ENCODE measurements at regions not wholly inside any gene's neighbourhood (a gene's known extent, or its start where the extent isn't known, plus 50 kb on each side); places are given as distances from the start of the nearest gene placed in this dataset.

- FAIRE-seq (no peak), DNase-seq (no peak)
- Histone ChIP-seq H3K36me3 (ENCODE audit: control insufficient read depth in 3 of 3, insufficient read depth in 2 of 3, low read depth in 1 of 3, low read length in 3 of 3) (no peaks in the 10 kb centered on the region), H3K27ac (ENCODE audit: low read depth in 1 of 3, low read length in 2 of 3) (no peak overlapping the region), H3K4me1 (ENCODE audit: control insufficient read depth in 3 of 3, insufficient read depth in 2 of 3, low read depth in 1 of 3, low read length in 2 of 3) (no peaks in the 10 kb centered on the region), H3K27me3 (ENCODE audit: control insufficient read depth in 3 of 3, insufficient read depth in 3 of 3, low read length in 3 of 3) (no peaks in the 10 kb centered on the region), H3K4me3 (ENCODE audit: low read depth in 1 of 3, low read length in 3 of 3) (no peak overlapping the region), H3K9me3 (ENCODE audit: control insufficient read depth in 2 of 2, insufficient read depth in 1 of 2, low read depth in 1 of 2, low read length in 1 of 2) (peaks cover 0 to 3% of the 10 kb centered on the region in 2 donors)
- 74 to 85% (median 80%) methylated on average over 7 of the region's 7 CpGs for WGBS, 3 donors
Measured at GRCh38 chr9:13993632-13994185, 320.2 kb downstream of the NFIB start.

GRCh38 chr9:13992138-13993088 lies 321.5 kb downstream of the NFIB start:
- Histone ChIP-seq H3K27ac (ENCODE audit: low read depth in 1 of 3, low read length in 2 of 3) (no peak overlapping the region), H3K4me3 (ENCODE audit: low read depth in 1 of 3, low read length in 3 of 3) (no peak overlapping the region), H3K36me3 (ENCODE audit: control insufficient read depth in 3 of 3, insufficient read depth in 2 of 3, low read depth in 1 of 3, low read length in 3 of 3) (no peaks in the 10 kb centered on the region), H3K9me3 (ENCODE audit: control insufficient read depth in 2 of 2, insufficient read depth in 1 of 2, low read depth in 1 of 2, low read length in 1 of 2) (peaks cover 0 to 3% of the 10 kb centered on the region in 2 donors), H3K4me1 (ENCODE audit: control insufficient read depth in 3 of 3, insufficient read depth in 2 of 3, low read depth in 1 of 3, low read length in 2 of 3) (no peaks in the 10 kb centered on the region), H3K27me3 (ENCODE audit: control insufficient read depth in 3 of 3, insufficient read depth in 3 of 3, low read length in 3 of 3) (no peaks in the 10 kb centered on the region)
- DNase-seq (no peak), FAIRE-seq (no peak)
- 85 to 91% (median 87%) methylated on average over 8 of the region's 8 CpGs for WGBS, 3 donors

GRCh38 chr9:13991395-13991794 lies 322.5 kb downstream of the NFIB start:
- Histone ChIP-seq H3K27ac (ENCODE audit: low read depth in 1 of 3, low read length in 2 of 3) (no peak overlapping the region), H3K27me3 (ENCODE audit: control insufficient read depth in 3 of 3, insufficient read depth in 3 of 3, low read length in 3 of 3) (no peaks in the 10 kb centered on the region), H3K36me3 (ENCODE audit: control insufficient read depth in 3 of 3, insufficient read depth in 2 of 3, low read depth in 1 of 3, low read length in 3 of 3) (no peaks in the 10 kb centered on the region), H3K9me3 (ENCODE audit: control insufficient read depth in 2 of 2, insufficient read depth in 1 of 2, low read depth in 1 of 2, low read length in 1 of 2) (peaks cover 0 to 5% of the 10 kb centered on the region in 2 donors), H3K4me1 (ENCODE audit: control insufficient read depth in 3 of 3, insufficient read depth in 2 of 3, low read depth in 1 of 3, low read length in 2 of 3) (no peaks in the 10 kb centered on the region), H3K4me3 (ENCODE audit: low read depth in 1 of 3, low read length in 3 of 3) (no peak overlapping the region)
- FAIRE-seq (no peak), DNase-seq (no peak)
- 65 to 77% (median 67%) methylated on average over 1 of the region's 1 CpG for WGBS, 3 donors

GRCh38 chr9:13990994-13991393 lies 322.9 kb downstream of the NFIB start:
- no peak for DNase-seq
- 61 to 67% (median 62%) methylated on average over 4 of the region's 4 CpGs for WGBS, 3 donors
- no peak overlapping the region for H3K4me3 ChIP-seq (ENCODE audit: low read depth in 1 of 3, low read length in 3 of 3)
- H3K27me3 ChIP-seq (ENCODE audit: control insufficient read depth in 3 of 3, insufficient read depth in 3 of 3, low read length in 3 of 3): no peaks in the 10 kb centered on the region
- H3K27ac ChIP-seq (ENCODE audit: low read depth in 1 of 3, low read length in 2 of 3): no peak overlapping the region
- H3K4me1 ChIP-seq (ENCODE audit: control insufficient read depth in 3 of 3, insufficient read depth in 2 of 3, low read depth in 1 of 3, low read length in 2 of 3): no peaks in the 10 kb centered on the region
- no peaks in the 10 kb centered on the region for H3K36me3 ChIP-seq (ENCODE audit: control insufficient read depth in 3 of 3, insufficient read depth in 2 of 3, low read depth in 1 of 3, low read length in 3 of 3)
- peaks cover 0 to 5% of the 10 kb centered on the region in 2 donors for H3K9me3 ChIP-seq (ENCODE audit: control insufficient read depth in 2 of 2, insufficient read depth in 1 of 2, low read depth in 1 of 2, low read length in 1 of 2)
- no peak for FAIRE-seq

GRCh38 chr9:13990331-13990730 lies 323.6 kb downstream of the NFIB start:
- Histone ChIP-seq H3K27ac (ENCODE audit: low read depth in 1 of 3, low read length in 2 of 3) (no peak overlapping the region), H3K4me1 (ENCODE audit: control insufficient read depth in 3 of 3, insufficient read depth in 2 of 3, low read depth in 1 of 3, low read length in 2 of 3) (no peaks in the 10 kb centered on the region), H3K27me3 (ENCODE audit: control insufficient read depth in 3 of 3, insufficient read depth in 3 of 3, low read length in 3 of 3) (no peaks in the 10 kb centered on the region), H3K9me3 (ENCODE audit: control insufficient read depth in 2 of 2, insufficient read depth in 1 of 2, low read depth in 1 of 2, low read length in 1 of 2) (peaks cover 0 to 5% of the 10 kb centered on the region in 2 donors), H3K4me3 (ENCODE audit: low read depth in 1 of 3, low read length in 3 of 3) (no peak overlapping the region), H3K36me3 (ENCODE audit: control insufficient read depth in 3 of 3, insufficient read depth in 2 of 3, low read depth in 1 of 3, low read length in 3 of 3) (no peaks in the 10 kb centered on the region)
- FAIRE-seq (no peak), DNase-seq (no peak)

GRCh38 chr9:13988944-13989343 lies 325.0 kb downstream of the NFIB start:
- H3K36me3 ChIP-seq (ENCODE audit: control insufficient read depth in 3 of 3, insufficient read depth in 2 of 3, low read depth in 1 of 3, low read length in 3 of 3): no peaks in the 10 kb centered on the region
- H3K27ac ChIP-seq (ENCODE audit: low read depth in 1 of 3, low read length in 2 of 3): no peak overlapping the region
- 43 to 84% (median 83%) methylated on average over 1 of the region's 1 CpG for WGBS, 3 donors
- H3K27me3 ChIP-seq (ENCODE audit: control insufficient read depth in 3 of 3, insufficient read depth in 3 of 3, low read length in 3 of 3): no peaks in the 10 kb centered on the region
- FAIRE-seq (no peak), DNase-seq (no peak)
- H3K4me3 ChIP-seq (ENCODE audit: low read depth in 1 of 3, low read length in 3 of 3): no peak overlapping the region
- H3K9me3 ChIP-seq (ENCODE audit: control insufficient read depth in 2 of 2, insufficient read depth in 1 of 2, low read depth in 1 of 2, low read length in 1 of 2): peaks cover 0 to 2% of the 10 kb centered on the region in 2 donors
- no peaks in the 10 kb centered on the region for H3K4me1 ChIP-seq (ENCODE audit: control insufficient read depth in 3 of 3, insufficient read depth in 2 of 3, low read depth in 1 of 3, low read length in 2 of 3)

- Histone ChIP-seq H3K36me3 (ENCODE audit: control insufficient read depth in 3 of 3, insufficient read depth in 2 of 3, low read depth in 1 of 3, low read length in 3 of 3) (no peaks in the 10 kb centered on the region), H3K4me3 (ENCODE audit: low read depth in 1 of 3, low read length in 3 of 3) (no peak overlapping the region), H3K27me3 (ENCODE audit: control insufficient read depth in 3 of 3, insufficient read depth in 3 of 3, low read length in 3 of 3) (no peaks in the 10 kb centered on the region), H3K9me3 (ENCODE audit: control insufficient read depth in 2 of 2, insufficient read depth in 1 of 2, low read depth in 1 of 2, low read length in 1 of 2) (peaks cover 0 to 2% of the 10 kb centered on the region in 2 donors), H3K27ac (ENCODE audit: low read depth in 1 of 3, low read length in 2 of 3) (no peak overlapping the region), H3K4me1 (ENCODE audit: control insufficient read depth in 3 of 3, insufficient read depth in 2 of 3, low read depth in 1 of 3, low read length in 2 of 3) (peaks cover 0 to 11% (median 0%) of the 10 kb centered on the region in 3 donors)
- DNase-seq (peak in 1 of 2 donors; percentile 8), FAIRE-seq (no peak)
- WGBS, 3 donors: 79 to 88% (median 85%) methylated on average over 4 of the region's 4 CpGs
Measured at GRCh38 chr9:13983607-13984006, 330.3 kb downstream of the NFIB start.

GRCh38 chr9:13979941-13980318 lies 334.0 kb downstream of the NFIB start:
- FAIRE-seq: no peak

More at GRCh38 chr9:13979941-13980318, 334.0 kb downstream of the NFIB start:
- Histone ChIP-seq H3K36me3 (ENCODE audit: control insufficient read depth in 3 of 3, insufficient read depth in 2 of 3, low read depth in 1 of 3, low read length in 3 of 3) (no peaks in the 10 kb centered on the region), H3K4me1 (ENCODE audit: control insufficient read depth in 3 of 3, insufficient read depth in 2 of 3, low read depth in 1 of 3, low read length in 2 of 3) (peaks cover 0 to 11% (median 0%) of the 10 kb centered on the region in 3 donors), H3K27ac (ENCODE audit: low read depth in 1 of 3, low read length in 2 of 3) (peak overlapping the region in 1 of 3 donors; percentile 5), H3K4me3 (ENCODE audit: low read depth in 1 of 3, low read length in 3 of 3) (no peak overlapping the region), H3K9me3 (ENCODE audit: control insufficient read depth in 2 of 2, insufficient read depth in 1 of 2, low read depth in 1 of 2, low read length in 1 of 2) (no peaks in the 10 kb centered on the region), H3K27me3 (ENCODE audit: control insufficient read depth in 3 of 3, insufficient read depth in 3 of 3, low read length in 3 of 3) (no peaks in the 10 kb centered on the region)
- WGBS, 3 donors: 23 to 39% (median 29%) methylated on average over 2 of the region's 2 CpGs
- no peak for DNase-seq
